K562 (cell line): ENCODE measurements at regions not wholly inside any gene's neighbourhood (a gene's known extent, or its start where the extent isn't known, plus 50 kb on each side); places are given as distances from the start of the nearest gene placed in this dataset.

Experiments
- ATAC-seq: fragments of 200-7000 bp; cut with Tn5 transposase; 3 replicates; pipeline ENCODE4 v1.9.1; 2020; ENCODE audit warnings: moderate library complexity
- BruUV-seq: library from RNA; stranded (reverse); fragments of 400-500 nt; replicated peaks from 2 replicates; lab custom pipeline; 2021; lab: Mats Ljungman, UMichigan
- CTCF ChIA-PET: fragments of 300-600 bp; formaldehyde crosslinking; extraction: SDS; loops from one replicate; lab custom pipeline; 2021; ENCODE audit warnings: low intra/inter-chr PET ratio; lab: Yijun Ruan, JAX
- POLR2A ChIA-PET: fragments of 300-600, 350-650 bp; sonication (Branson Sonifier 250); formaldehyde crosslinking; extraction: SDS; loops from one replicate; lab custom pipeline; 2021; ENCODE audit warnings: antibody characterized with exemption, inconsistent platforms; lab: Yijun Ruan, JAX
- DNase-seq, 4 experiments: peaks; one replicate each; pipeline versions ENCODE4 v3.0.0 to v3.0.0-alpha.2; 2011 to 2018; ENCODE audit warnings: low spot score in 3 of 4, mixed read lengths in 3 of 4; ENCODE audit errors: extremely low read depth in 1 of 4
- FAIRE-seq: peaks from 2 replicates; lab custom pipeline; 2011; peaks lifted over from hg19 to GRCh38; lab: Jason Lieb, UNC
- H2AFZ ChIP-seq: 2 replicates; pipeline ENCODE4 v1.6.0; 2011; ENCODE audit warnings: low read depth, low read length, control low read depth, inconsistent platforms
- H3K27ac ChIP-seq: fragments of 200-600 bp; 3 replicates; pipeline ENCODE4 v1.8.0; 2011; ENCODE audit warnings: low read depth, mild to moderate bottlenecking, control low read depth, inconsistent platforms, low read length, moderate library complexity, mixed read lengths; ENCODE audit errors: extremely low read depth
- H3K27me3 ChIP-seq, 2 experiments: fragments of 300-600 bp in 1 of 2; 2 replicates in 1 of 2; 3 replicates in 1 of 2; pipeline versions ENCODE4 v1.6.0 to v1.8.0; 2011; ENCODE audit warnings: inconsistent platforms in 2 of 2, low read length in 2 of 2, mild to moderate bottlenecking in 1 of 2, mixed read lengths in 1 of 2, moderate library complexity in 1 of 2; ENCODE audit not compliant: control insufficient read depth in 2 of 2, insufficient read depth in 2 of 2
- H3K36me3 ChIP-seq: fragments of 300-600 bp; 3 replicates; pipeline ENCODE4 v1.8.0; 2011; ENCODE audit warnings: mild to moderate bottlenecking, low read length, inconsistent platforms; ENCODE audit not compliant: control insufficient read depth, insufficient read depth
- H3K4me1 ChIP-seq, 2 experiments: fragments of 200-600 bp in 1 of 2; replicated peaks in 1 of 2; 2 replicates in 1 of 2; 3 replicates in 1 of 2; pipeline versions ENCODE4 v1.5.1 to v1.8.0; 2011; ENCODE audit warnings: inconsistent platforms in 2 of 2, low read length in 2 of 2, mild to moderate bottlenecking in 1 of 2, mixed read lengths in 1 of 2, moderate library complexity in 1 of 2; ENCODE audit not compliant: control insufficient read depth in 2 of 2, insufficient read depth in 2 of 2
- H3K4me2 ChIP-seq: 2 replicates; pipeline ENCODE4 v1.6.1; 2011; ENCODE audit warnings: low read length, control low read depth, inconsistent platforms, mixed read lengths; ENCODE audit not compliant: insufficient read depth
- H3K4me3 ChIP-seq: fragments of 200-600 bp; sonication (generic), shearing (Covaris generic); 2 replicates; pipeline ENCODE4 v1.5.1; 2016; ENCODE audit warnings: control low read depth, inconsistent platforms
- H3K79me2 ChIP-seq: fragments of 200-600 bp; 3 replicates; pipeline ENCODE4 v1.8.0; 2011; ENCODE audit warnings: low read length, inconsistent platforms; ENCODE audit not compliant: control insufficient read depth, insufficient read depth
- H3K9ac ChIP-seq, 2 experiments: 2 replicates each; pipeline versions ENCODE4 v1.6.0 to v1.6.1; 2011; ENCODE audit warnings: low read depth in 2 of 2, low read length in 2 of 2, control low read depth in 1 of 2, inconsistent platforms in 1 of 2, mild to moderate bottlenecking in 1 of 2, mixed read lengths in 1 of 2; ENCODE audit not compliant: insufficient read depth in 1 of 2
- H3K9me1 ChIP-seq: one replicate; pipeline ENCODE4 v1.6.0; 2011; ENCODE audit warnings: inconsistent platforms, mild to moderate bottlenecking, low read length, moderate library complexity; ENCODE audit not compliant: control insufficient read depth, insufficient read depth
- H3K9me3 ChIP-seq: replicated peaks from 2 replicates; pipeline ENCODE4 v1.5.1; 2011; ENCODE audit warnings: low read depth, low read length, inconsistent platforms; ENCODE audit not compliant: control insufficient read depth, insufficient read depth
- H4K20me1 ChIP-seq: replicated peaks from 2 replicates; pipeline ENCODE4 v1.6.1; 2011; ENCODE audit warnings: low read length, inconsistent platforms, mixed read lengths; ENCODE audit not compliant: control insufficient read depth, insufficient read depth
- CBX1 ChIP-seq: sonication (generic); IDR thresholded peaks from 2 replicates; pipeline ENCODE4 v1.6.1; 2016; ENCODE audit warnings: antibody characterized with exemption, low read depth, mild to moderate bottlenecking
- DACH1 ChIP-seq: fragments of 450-650 bp; IDR thresholded peaks from 2 replicates; pipeline ENCODE4 v1.6.1; 2018; ENCODE audit not compliant: partially characterized antibody
- DDX20 ChIP-seq: fragments of 450-650 bp; IDR thresholded peaks from 2 replicates; pipeline ENCODE4 v1.6.1; 2016; ENCODE audit warnings: missing genetic modification characterization, low read depth, mild to moderate bottlenecking, missing compliant biosample characterization, moderate library complexity
- EP400 ChIP-seq: fragments of 450-650 bp; IDR thresholded peaks from 2 replicates; pipeline ENCODE4 v1.6.1; 2017; ENCODE audit warnings: antibody characterized with exemption, mild to moderate bottlenecking, moderate library complexity
- HMBOX1 ChIP-seq: sonication (generic); IDR thresholded peaks from 2 replicates; pipeline ENCODE4 v1.6.1; 2016
- MGA ChIP-seq: fragments of 450-650 bp; IDR thresholded peaks from 2 replicates; pipeline ENCODE4 v1.6.1; 2016; ENCODE audit warnings: mild to moderate bottlenecking, moderate library complexity
- NELFE ChIP-seq: IDR thresholded peaks from 2 replicates; pipeline ENCODE4 v1.6.1; 2011; ENCODE audit warnings: mild to moderate bottlenecking; ENCODE audit not compliant: insufficient read depth, insufficient read length
- PTTG1 ChIP-seq: fragments of 450-650 bp; IDR thresholded peaks from 2 replicates; pipeline ENCODE4 v1.6.1; 2016; ENCODE audit warnings: low read depth, mild to moderate bottlenecking, missing genetic modification characterization, missing compliant biosample characterization
- WGBS: fragments of 100-300 bp; shearing (Covaris generic); methylation state at CpG from one replicate; pipeline ENCODE4 v1.1.6; 2016; ENCODE audit warnings: low coverage, mixed read lengths; ENCODE audit not compliant: insufficient coverage; ENCODE audit errors: missing lambda C conversion rate; 5-methylcytosine and 5-hydroxymethylcytosine counted together
- in situ Hi-C: fragments of 300-500 bp; cut with MboI; formaldehyde crosslinking; loops from 4 replicates; pipeline ENCODE4 v1.15.0; 2018; ENCODE audit warnings: inconsistent platforms, mixed read lengths
- intact Hi-C: fragments of 100-400 bp; cut with micrococcal nuclease; formaldehyde crosslinking; loops from 2 replicates; pipeline ENCODE4 v1.14.2; 2022

GRCh38 chr3:38968403-38968802, 83.3 kb downstream of the SCN11A start:
- H3K9ac ChIP-seq, result no peak overlapping the region
- no TSS peak for BruUV-seq
- ChIA-PET POLR2A (no interaction called here), CTCF (no interaction called here)
- 0% methylated on average over 4 of the region's 4 CpGs for WGBS
- intact Hi-C loops, result no loop called here
- peaks cover 21 to 41% of the 10 kb centered on the region in 2 experiments; a peak in 4 of 5 replicates for H3K27me3 ChIP-seq
- DNase-seq (no peak), FAIRE-seq (no peak), ATAC-seq (no peak)
- no peak overlapping the region for H3K4me3 ChIP-seq
- H3K9me3 ChIP-seq, result no peaks in the 10 kb centered on the region
- no peaks in the 10 kb centered on the region for H3K36me3 ChIP-seq
- H2AFZ ChIP-seq, result no peak overlapping the region
- H3K9me1 ChIP-seq, result no peaks in the 10 kb centered on the region
- H3K4me1 ChIP-seq, result no peaks in the 10 kb centered on the region
- H3K79me2 ChIP-seq, result no peaks in the 10 kb centered on the region
- in situ Hi-C loops, result no loop called here
- H3K27ac ChIP-seq, result no peak overlapping the region
- no peak overlapping the region for H3K4me2 ChIP-seq
- 0 out of 2 replicates have a peak, but pooled peaks cover 2% of the 10 kb centered on the region for H4K20me1 ChIP-seq
- TF ChIP-seq DDX20 (tag), result no peak
- no peak for TF ChIP-seq MGA
- no peak for TF ChIP-seq DACH1
- no peak for TF ChIP-seq EP400
- no peak for TF ChIP-seq PTTG1 (tag)
- TF ChIP-seq CBX1, result no peak
- no peak for TF ChIP-seq NELFE
- no peak for TF ChIP-seq HMBOX1
